AG09319 (cell line): ENCODE measurements at regions not wholly inside any gene's neighbourhood (a gene's known extent, or its start where the extent isn't known, plus 50 kb on each side); places are given as distances from the start of the nearest gene placed in this dataset.

Source experiments
- DNase-seq: peaks from one replicate; pipeline ENCODE4 v3.0.0-alpha.2; 2010; ENCODE audit warnings: low read depth; ENCODE audit errors: extremely low read depth
- TF ChIP-seq, protein P1 (sequence below): IDR thresholded peaks from 2 replicates; pipeline ENCODE4 v1.5.1; 2011; ENCODE audit warnings: low read depth, mild to moderate bottlenecking, inconsistent platforms, low read length, moderate library complexity

DNA sequence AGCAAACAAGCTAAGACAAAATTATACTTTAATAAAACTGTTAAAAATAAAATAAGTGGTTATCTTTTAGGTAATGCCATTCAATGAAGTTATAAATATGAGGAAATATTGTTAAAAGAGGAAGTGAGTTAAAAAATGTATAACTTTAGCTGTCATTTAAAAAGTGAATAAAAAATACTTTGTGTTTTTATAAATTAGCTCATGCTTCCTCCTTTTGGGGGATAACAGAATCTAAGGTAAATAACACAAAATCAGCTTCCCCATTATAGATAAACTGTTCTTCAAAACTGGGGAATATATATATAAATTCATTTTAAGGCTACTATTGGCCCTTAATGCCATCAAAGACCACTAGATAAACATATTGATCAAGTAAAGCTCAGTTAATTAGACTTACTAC lies 113.7 kb upstream of the AADACL2 start:
- TF ChIP-seq, protein P1, sequence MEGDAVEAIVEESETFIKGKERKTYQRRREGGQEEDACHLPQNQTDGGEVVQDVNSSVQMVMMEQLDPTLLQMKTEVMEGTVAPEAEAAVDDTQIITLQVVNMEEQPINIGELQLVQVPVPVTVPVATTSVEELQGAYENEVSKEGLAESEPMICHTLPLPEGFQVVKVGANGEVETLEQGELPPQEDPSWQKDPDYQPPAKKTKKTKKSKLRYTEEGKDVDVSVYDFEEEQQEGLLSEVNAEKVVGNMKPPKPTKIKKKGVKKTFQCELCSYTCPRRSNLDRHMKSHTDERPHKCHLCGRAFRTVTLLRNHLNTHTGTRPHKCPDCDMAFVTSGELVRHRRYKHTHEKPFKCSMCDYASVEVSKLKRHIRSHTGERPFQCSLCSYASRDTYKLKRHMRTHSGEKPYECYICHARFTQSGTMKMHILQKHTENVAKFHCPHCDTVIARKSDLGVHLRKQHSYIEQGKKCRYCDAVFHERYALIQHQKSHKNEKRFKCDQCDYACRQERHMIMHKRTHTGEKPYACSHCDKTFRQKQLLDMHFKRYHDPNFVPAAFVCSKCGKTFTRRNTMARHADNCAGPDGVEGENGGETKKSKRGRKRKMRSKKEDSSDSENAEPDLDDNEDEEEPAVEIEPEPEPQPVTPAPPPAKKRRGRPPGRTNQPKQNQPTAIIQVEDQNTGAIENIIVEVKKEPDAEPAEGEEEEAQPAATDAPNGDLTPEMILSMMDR, result no peak

DNA sequence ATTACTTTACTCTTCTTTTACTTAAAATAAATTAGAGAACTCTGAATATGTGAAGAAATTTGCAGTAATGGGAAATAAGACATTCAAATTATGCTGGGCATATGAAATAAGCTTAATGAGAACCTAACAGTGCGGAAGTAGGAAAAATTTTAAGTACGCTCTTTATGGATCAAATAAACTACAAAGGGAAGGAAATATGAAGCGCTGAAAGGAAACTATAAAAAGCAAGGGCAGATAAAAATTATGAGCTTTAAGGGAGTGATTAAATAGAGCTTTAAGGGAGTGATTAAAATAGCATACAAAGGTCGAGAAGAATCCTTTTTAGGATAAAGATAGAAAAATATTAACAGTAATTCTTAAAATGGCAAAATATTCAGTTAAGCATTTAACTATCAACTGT lies 118.3 kb upstream of the AADACL2 start:
- TF ChIP-seq, protein P1, result no peak
- no peak for DNase-seq

More for the DNA sequence above, 113.7 kb upstream of the AADACL2 start:
- no peak for DNase-seq

DNA sequence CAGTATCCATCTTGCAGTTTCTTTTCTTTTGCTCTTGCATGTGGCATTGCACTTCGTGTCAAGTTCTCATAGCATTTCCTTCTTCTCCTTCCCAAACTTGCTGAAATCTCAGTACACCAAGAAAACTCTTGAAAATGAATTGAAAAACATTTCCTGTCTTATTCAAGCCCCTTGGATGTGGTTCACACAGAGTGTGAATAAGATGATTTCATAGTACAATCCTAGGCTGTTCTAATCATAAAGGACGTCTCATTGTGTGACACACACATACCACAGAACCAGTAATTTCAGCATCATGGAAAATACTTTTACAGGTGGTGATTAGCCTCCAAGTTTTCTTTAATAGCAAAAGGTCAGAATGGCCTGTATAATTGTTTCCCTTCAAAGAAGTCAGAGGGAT lies 121.6 kb upstream of the AADACL2 start:
- TF ChIP-seq, protein P1, result no peak
- DNase-seq, result no peak

DNA sequence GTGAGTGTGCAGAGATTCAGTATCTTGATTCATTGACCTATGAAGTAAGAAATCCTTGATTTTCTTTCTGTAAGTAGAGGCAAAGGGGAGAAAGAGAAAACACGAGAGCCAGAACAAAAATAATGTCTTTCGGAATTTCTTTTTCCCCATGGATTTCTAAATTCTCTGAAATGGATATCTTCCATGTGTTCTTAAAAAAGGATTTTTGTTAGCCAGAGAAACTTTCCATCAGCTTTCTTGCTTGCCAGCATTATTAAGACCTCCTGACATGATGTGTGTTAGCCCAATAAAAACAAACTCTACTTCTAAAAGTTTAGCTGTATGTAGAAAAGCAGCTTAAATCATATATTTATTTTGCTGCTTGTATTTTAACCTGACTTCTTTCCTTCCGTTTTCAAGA lies 122.3 kb upstream of the AADACL2 start:
- TF ChIP-seq, protein P1, result no peak
- no peak for DNase-seq

DNA sequence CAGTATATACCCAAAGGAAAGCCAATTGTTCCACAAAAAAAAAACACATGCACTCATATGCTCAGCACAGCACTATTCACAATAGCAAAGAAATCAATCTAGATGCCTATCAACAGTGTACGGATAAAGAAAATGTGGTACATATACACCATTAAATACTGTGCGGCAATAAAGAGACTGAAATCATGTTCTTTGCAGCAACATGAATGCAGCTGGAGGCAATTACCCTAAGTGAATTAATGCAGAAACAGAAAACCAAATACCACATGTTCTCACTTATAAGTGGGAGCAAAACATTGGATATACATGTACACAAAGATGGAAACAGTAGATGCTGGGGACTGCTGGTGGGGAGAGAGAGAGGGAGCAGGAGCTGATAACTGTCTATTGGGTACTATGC lies 124.2 kb upstream of the AADACL2 start:
- TF ChIP-seq, protein P1, result no peak
- no peak for DNase-seq

DNA sequence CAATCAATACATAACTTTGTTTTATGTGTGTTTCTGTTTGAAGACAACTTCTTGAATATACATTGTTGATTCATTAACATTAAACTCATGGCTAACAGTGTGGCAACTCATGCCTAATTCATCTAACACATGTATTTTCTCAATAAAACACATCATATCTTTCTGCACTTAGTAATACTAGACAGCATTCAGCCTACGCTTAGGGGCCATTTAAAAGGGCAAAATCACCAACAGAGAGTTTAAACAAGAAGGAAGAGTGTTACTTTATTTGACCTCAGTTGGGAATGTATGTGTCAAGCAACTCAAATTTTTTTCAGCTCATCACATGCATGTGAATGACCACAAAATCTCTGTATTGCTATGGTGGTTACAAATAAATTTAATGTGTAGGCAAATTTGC lies 128.8 kb upstream of the AADACL2 start:
- TF ChIP-seq, protein P1, result no peak
- DNase-seq, result no peak

DNA sequence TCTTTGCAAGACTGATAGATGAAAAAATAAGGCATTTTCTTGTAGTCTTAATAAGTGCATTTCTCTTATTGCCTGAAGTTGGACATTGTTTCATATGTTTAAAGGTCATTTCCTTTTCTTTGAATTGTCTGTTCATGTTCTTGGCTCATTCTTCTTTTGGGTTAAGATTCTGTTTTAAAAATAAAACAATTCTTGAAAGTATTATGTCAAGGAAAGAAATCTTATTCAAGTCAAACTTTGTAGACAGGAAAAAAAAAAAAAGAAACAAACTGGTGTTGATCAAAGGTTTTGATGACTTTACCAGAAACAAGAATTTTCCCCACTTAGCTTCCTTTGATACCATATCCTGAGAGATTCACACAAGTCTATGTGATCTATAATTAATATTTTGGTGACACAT lies 132.9 kb upstream of the AADACL2 start:
- no peak for DNase-seq
- TF ChIP-seq, protein P1, result no peak
